CD8-positive, alpha-beta memory T cell (primary cell): ENCODE measurements at regions not wholly inside any gene's neighbourhood (a gene's known extent, or its start where the extent isn't known, plus 50 kb on each side); places are given as distances from the start of the nearest gene placed in this dataset.
"Not testable (repeated sequence)": the region's sequence is repeated elsewhere in the genome, so short reads cannot be mapped to it uniquely, and the experiment has no call there.

Source experiments
- CTCF ChIA-PET: fragments of 350-600 bp; sonication (Branson Sonifier 250); formaldehyde crosslinking; loops from one replicate; lab custom pipeline; 2021; ENCODE audit warnings: antibody characterized with exemption; lab: Charles Lee
- POLR2A ChIA-PET: fragments of 350-600 bp; sonication (Branson Sonifier 250); formaldehyde crosslinking; loops from one replicate; lab custom pipeline; 2021; ENCODE audit warnings: antibody characterized with exemption; lab: Charles Lee
- DNase-seq, 5 donors: peaks; one replicate each; pipeline versions ENCODE4 v3.0.0 to v3.0.0-alpha.2; 2020 to 2022; ENCODE audit warnings: mixed read lengths in 1 of 5
- H3K27ac ChIP-seq: one replicate; pipeline ENCODE4 v1.7.0; 2013; ENCODE audit warnings: low read depth, mild to moderate bottlenecking, low read length, moderate library complexity
- H3K27me3 ChIP-seq: 2 replicates; pipeline ENCODE4 v1.7.0; 2013; ENCODE audit warnings: low read length, mild to moderate bottlenecking; ENCODE audit not compliant: insufficient read depth, poor library complexity, severe bottlenecking
- H3K36me3 ChIP-seq: 2 replicates; pipeline ENCODE4 v1.7.0; 2013; ENCODE audit warnings: mild to moderate bottlenecking, low read length, moderate library complexity; ENCODE audit not compliant: insufficient read depth
- H3K4me1 ChIP-seq: 2 replicates; pipeline ENCODE4 v1.7.0; 2013; ENCODE audit warnings: mild to moderate bottlenecking, low read length, moderate library complexity; ENCODE audit not compliant: insufficient read depth
- H3K4me3 ChIP-seq: 2 replicates; pipeline ENCODE4 v1.7.0; 2013; ENCODE audit warnings: mild to moderate bottlenecking, low read length
- H3K9me3 ChIP-seq: 2 replicates; pipeline ENCODE4 v1.7.0; 2013; ENCODE audit warnings: mild to moderate bottlenecking, low read length
- H3K27ac Mint-ChIP-seq, 8 donors: one replicate each; pipeline ENCODE4 v1.8.0; 2020 to 2021; ENCODE audit warnings: mixed read lengths in 8 of 8, mild to moderate bottlenecking in 6 of 8, inconsistent platforms in 3 of 8, moderate library complexity in 3 of 8
- H3K27me3 Mint-ChIP-seq, 2 donors: one replicate each; pipeline ENCODE4 v1.8.0; 2020 to 2021; ENCODE audit warnings: mixed read lengths in 2 of 2, mild to moderate bottlenecking in 1 of 2, moderate library complexity in 1 of 2
- H3K36me3 Mint-ChIP-seq, 3 donors: one replicate each; pipeline ENCODE4 v1.8.0; 2020 to 2021; ENCODE audit warnings: mixed read lengths in 3 of 3, inconsistent platforms in 1 of 3, mild to moderate bottlenecking in 1 of 3
- H3K4me1 Mint-ChIP-seq, 3 donors: one replicate each; pipeline ENCODE4 v1.8.0; 2020 to 2021; ENCODE audit warnings: mixed read lengths in 3 of 3, inconsistent platforms in 1 of 3, mild to moderate bottlenecking in 1 of 3
- H3K4me3 Mint-ChIP-seq, 7 donors: one replicate each; pipeline ENCODE4 v1.8.0; 2020 to 2021; ENCODE audit warnings: mixed read lengths in 7 of 7, mild to moderate bottlenecking in 6 of 7, moderate library complexity in 4 of 7, inconsistent platforms in 2 of 7
- H3K9me3 Mint-ChIP-seq, 5 donors: one replicate each; pipeline ENCODE4 v1.8.0; 2020 to 2022; ENCODE audit warnings: mixed read lengths in 5 of 5, mild to moderate bottlenecking in 3 of 5, moderate library complexity in 2 of 5, inconsistent platforms in 1 of 5

GRCh38 chr12:24630856-24631255 is 318.0 kb downstream of the BCAT1 start:
- CTCF ChIA-PET, result no interaction called here
- H3K9me3 Mint-ChIP-seq, result peaks cover 0 to 4% (median 0%) of the 10 kb centered on the region in 5 donors

DNA sequence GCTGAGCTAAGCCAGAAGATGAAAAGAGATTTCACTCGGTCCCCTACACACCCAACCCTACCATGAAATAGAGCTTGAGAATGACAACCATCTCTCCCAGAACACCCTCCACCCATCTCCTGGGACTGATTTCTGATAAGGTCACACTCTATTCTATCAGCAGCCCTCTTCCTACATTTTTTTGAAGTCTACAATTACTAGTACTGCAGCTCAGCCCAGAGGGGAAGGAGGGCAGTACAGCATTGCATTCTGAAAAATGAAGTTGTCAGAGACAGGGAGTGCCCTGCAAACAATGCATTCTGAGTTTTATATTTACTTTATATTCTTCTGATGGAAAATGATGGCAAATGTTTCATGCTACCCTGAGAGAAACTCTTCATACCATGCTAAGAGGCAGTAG is 318.5 kb downstream of the BCAT1 start:
- no peaks in the 10 kb centered on the region for H3K9me3 ChIP-seq
- POLR2A ChIA-PET, result no interaction called here
- H3K4me3 Mint-ChIP-seq, result no peak overlapping the region
- no peaks in the 10 kb centered on the region for H3K27me3 ChIP-seq
- H3K27ac ChIP-seq, result no peak overlapping the region
- H3K27me3 Mint-ChIP-seq, result peaks cover 0 to 14% of the 10 kb centered on the region in 2 donors
- CTCF ChIA-PET, result no interaction called here
- no peak overlapping the region for H3K27ac Mint-ChIP-seq
- H3K4me1 Mint-ChIP-seq, result no peaks in the 10 kb centered on the region
- H3K9me3 Mint-ChIP-seq, result peaks cover 0 to 4% (median 0%) of the 10 kb centered on the region in 5 donors
- H3K36me3 Mint-ChIP-seq, result no peaks in the 10 kb centered on the region
- H3K4me1 ChIP-seq, result no peaks in the 10 kb centered on the region
- DNase-seq, result no peak
- H3K36me3 ChIP-seq, result no peaks in the 10 kb centered on the region
- H3K4me3 ChIP-seq, result no peak overlapping the region

More at GRCh38 chr12:24630856-24631255, 318.0 kb downstream of the BCAT1 start:
- Histone ChIP-seq H3K9me3 (no peaks in the 10 kb centered on the region), H3K27ac (no peak overlapping the region), H3K4me3 (no peak overlapping the region), H3K27me3 (no peaks in the 10 kb centered on the region), H3K36me3 (no peaks in the 10 kb centered on the region), H3K4me1 (no peaks in the 10 kb centered on the region)
- no peaks in the 10 kb centered on the region for H3K4me1 Mint-ChIP-seq
- DNase-seq, result no peak
- no peak overlapping the region for H3K27ac Mint-ChIP-seq
- POLR2A ChIA-PET, result no interaction called here
- H3K4me3 Mint-ChIP-seq, result no peak overlapping the region
- H3K27me3 Mint-ChIP-seq, result peaks cover 0 to 14% of the 10 kb centered on the region in 2 donors
- no peaks in the 10 kb centered on the region for H3K36me3 Mint-ChIP-seq

DNA sequence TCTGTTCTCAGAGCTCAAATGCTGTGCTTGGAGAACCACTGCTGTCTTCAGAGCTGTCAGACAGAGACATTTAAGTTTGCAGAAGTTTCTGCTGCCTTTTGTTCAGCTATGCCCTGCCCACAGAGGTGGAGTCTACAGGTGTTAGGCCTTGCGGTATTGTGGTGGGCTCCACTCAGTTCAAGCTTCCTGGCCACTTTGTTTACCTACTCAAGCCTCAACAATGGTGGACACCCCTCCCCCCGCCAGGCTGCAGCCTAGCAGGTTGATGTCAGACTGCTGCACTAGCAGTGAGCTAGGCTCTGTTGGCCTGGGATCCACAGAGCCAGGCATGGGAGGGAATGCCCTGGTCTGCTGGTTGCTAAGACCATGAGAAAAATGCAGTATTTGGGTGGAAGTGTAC is 323.8 kb downstream of the BCAT1 start:
- H3K36me3 Mint-ChIP-seq, result peaks cover 0 to 9% (median 0%) of the 10 kb centered on the region in 3 donors
- ChIA-PET POLR2A (no interaction called here), CTCF (no interaction called here)
- Histone ChIP-seq H3K27ac (no peak overlapping the region), H3K4me1 (no peaks in the 10 kb centered on the region), H3K4me3 (no peak overlapping the region), H3K27me3 (no peaks in the 10 kb centered on the region), H3K9me3 (no peaks in the 10 kb centered on the region), H3K36me3 (no peaks in the 10 kb centered on the region)
- H3K27me3 Mint-ChIP-seq, result no peaks in the 10 kb centered on the region
- H3K4me3 Mint-ChIP-seq, result no peak overlapping the region
- no peak for DNase-seq
- H3K27ac Mint-ChIP-seq, result no peak overlapping the region
- H3K4me1 Mint-ChIP-seq, result no peaks in the 10 kb centered on the region
- H3K9me3 Mint-ChIP-seq, result peaks cover 0 to 15% (median 8%) of the 10 kb centered on the region in 5 donors

GRCh38 chr12:24619954-24620353 is 328.9 kb downstream of the BCAT1 start:
- not testable (repeated sequence) for H3K9me3 ChIP-seq, H3K4me1 ChIP-seq, H3K27ac Mint-ChIP-seq

GRCh38 chr12:24617471-24617870 is 331.4 kb downstream of the BCAT1 start:
- CTCF ChIA-PET, result no interaction called here
- H3K4me3 ChIP-seq, result no peak overlapping the region
- peaks cover 0 to 2% of the 10 kb centered on the region in 2 donors for H3K27me3 Mint-ChIP-seq
- no peaks in the 10 kb centered on the region for H3K9me3 ChIP-seq
- H3K4me1 ChIP-seq, result no peaks in the 10 kb centered on the region
- no peaks in the 10 kb centered on the region for H3K36me3 ChIP-seq
- no peak overlapping the region for H3K27ac Mint-ChIP-seq
- POLR2A ChIA-PET, result no interaction called here
- H3K4me1 Mint-ChIP-seq, result no peaks in the 10 kb centered on the region
- no peaks in the 10 kb centered on the region for H3K27me3 ChIP-seq
- no peak for DNase-seq
- no peak overlapping the region for H3K4me3 Mint-ChIP-seq
- H3K36me3 Mint-ChIP-seq, result peaks cover 0 to 1% (median 0%) of the 10 kb centered on the region in 3 donors
- H3K27ac ChIP-seq, result no peak overlapping the region
- peaks cover 0 to 10% (median 7%) of the 10 kb centered on the region in 5 donors for H3K9me3 Mint-ChIP-seq

More at GRCh38 chr12:24619954-24620353, 328.9 kb downstream of the BCAT1 start:
- DNase-seq, H3K4me3 ChIP-seq, H3K27me3 Mint-ChIP-seq, H3K36me3 Mint-ChIP-seq, POLR2A ChIA-PET, CTCF ChIA-PET, H3K27ac ChIP-seq, H3K4me3 Mint-ChIP-seq, H3K27me3 ChIP-seq, H3K4me1 Mint-ChIP-seq, H3K36me3 ChIP-seq: not testable (repeated sequence)
- peaks cover 0 to 16% (median 8%) of the 10 kb centered on the region in 5 donors for H3K9me3 Mint-ChIP-seq

DNA sequence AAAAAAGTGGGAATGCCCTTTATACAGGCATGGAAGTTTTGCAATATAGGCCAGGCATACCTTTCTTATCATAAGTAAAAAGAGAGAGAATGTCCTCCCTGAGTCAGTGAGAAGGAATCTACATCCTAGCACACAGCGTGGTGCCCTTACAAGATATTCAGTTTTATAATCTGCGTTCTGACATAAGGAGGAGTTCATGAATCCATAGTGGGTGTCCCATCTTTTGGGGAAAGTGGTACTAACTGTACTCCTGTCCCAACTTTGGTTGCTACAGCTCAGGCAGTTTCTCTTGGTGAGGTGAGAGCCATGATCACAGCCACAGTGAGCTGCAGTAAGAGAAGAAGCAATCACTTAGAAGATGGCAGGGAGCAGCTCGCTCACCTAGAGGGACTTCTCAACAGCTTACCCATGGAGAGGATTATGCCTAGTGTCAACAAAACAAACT is 332.9 kb downstream of the BCAT1 start:
- Histone ChIP-seq H3K27ac (no peak overlapping the region), H3K36me3 (no peaks in the 10 kb centered on the region), H3K27me3 (no peaks in the 10 kb centered on the region), H3K4me1 (no peaks in the 10 kb centered on the region), H3K4me3 (no peak overlapping the region), H3K9me3 (no peaks in the 10 kb centered on the region)
- no peak for DNase-seq
- Mint-ChIP-seq H3K27me3 (peaks cover 0 to 2% of the 10 kb centered on the region in 2 donors), H3K36me3 (no peaks in the 10 kb centered on the region), H3K9me3 (peaks cover 0 to 4% (median 0%) of the 10 kb centered on the region in 5 donors), H3K27ac (peak overlapping the region in 1 of 8 donors; percentile 44), H3K4me3 (no peak overlapping the region), H3K4me1 (no peaks in the 10 kb centered on the region)
- CTCF ChIA-PET, result no interaction called here
- POLR2A ChIA-PET, result no interaction called here

DNA sequence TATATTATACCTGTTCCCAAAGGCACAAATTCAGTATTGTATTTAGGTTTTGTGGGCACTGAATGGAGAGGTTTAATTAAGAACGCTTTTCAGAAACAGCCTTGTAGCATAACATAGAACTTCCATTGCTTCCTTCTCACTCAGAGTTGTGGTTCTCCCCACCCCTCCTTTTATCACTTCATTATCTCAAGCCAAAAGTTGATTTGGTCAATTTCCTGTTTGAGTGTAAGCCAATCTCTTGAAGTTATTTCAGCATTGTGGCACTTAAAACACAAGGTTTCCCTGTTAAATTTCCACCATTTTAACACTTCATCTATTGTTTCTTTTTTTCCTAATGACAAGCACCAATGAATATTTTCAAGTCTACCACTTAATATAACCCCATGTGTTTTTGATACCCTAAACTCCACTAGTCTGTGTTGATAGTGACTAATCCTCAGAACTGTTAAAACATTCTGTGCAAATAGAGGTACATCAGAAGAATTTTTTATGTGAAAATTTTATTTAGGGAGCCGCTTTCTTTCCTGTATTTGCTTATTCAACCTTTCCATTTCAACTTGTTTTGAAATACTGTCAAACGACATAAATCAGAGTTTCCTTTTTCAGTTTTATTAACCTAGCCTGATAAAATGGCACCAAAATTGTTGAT is 340.1 kb downstream of the BCAT1 start:
- Mint-ChIP-seq H3K4me1 (no peaks in the 10 kb centered on the region), H3K27me3 (no peaks in the 10 kb centered on the region), H3K4me3 (no peak overlapping the region), H3K36me3 (no peaks in the 10 kb centered on the region), H3K27ac (no peak overlapping the region), H3K9me3 (peaks cover 0 to 5% (median 0%) of the 10 kb centered on the region in 5 donors)
- no peak for DNase-seq
- ChIA-PET CTCF (no interaction called here), POLR2A (no interaction called here)
- Histone ChIP-seq H3K4me3 (no peak overlapping the region), H3K36me3 (no peaks in the 10 kb centered on the region), H3K9me3 (no peaks in the 10 kb centered on the region), H3K4me1 (no peaks in the 10 kb centered on the region), H3K27me3 (no peaks in the 10 kb centered on the region), H3K27ac (no peak overlapping the region)

DNA sequence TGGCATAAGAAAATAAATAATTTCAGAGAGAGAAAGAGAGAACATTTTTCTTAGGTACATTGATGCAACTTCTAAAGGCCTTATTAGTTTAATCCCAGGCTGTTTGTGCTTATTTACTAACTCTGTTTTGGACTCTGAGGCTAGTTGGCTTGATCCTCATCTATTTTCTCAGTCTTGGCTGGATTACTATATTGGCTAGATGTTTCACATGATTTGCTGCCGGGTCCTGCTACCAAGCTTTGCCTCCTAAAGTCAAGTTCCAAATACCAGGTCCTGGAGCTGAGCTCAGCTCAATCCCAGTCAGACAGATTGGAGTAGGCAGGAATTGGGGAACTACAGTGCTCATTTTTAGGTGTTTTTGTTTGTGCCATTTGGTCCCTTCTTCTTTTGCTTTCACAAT is 340.8 kb downstream of the BCAT1 start:
- H3K27ac ChIP-seq, result no peak overlapping the region
- CTCF ChIA-PET, result no interaction called here
- DNase-seq, result no peak
- H3K27ac Mint-ChIP-seq, result no peak overlapping the region
- no peaks in the 10 kb centered on the region for H3K4me1 ChIP-seq
- no peaks in the 10 kb centered on the region for H3K27me3 ChIP-seq
- no peaks in the 10 kb centered on the region for H3K4me1 Mint-ChIP-seq
- H3K9me3 Mint-ChIP-seq, result peaks cover 0 to 5% (median 0%) of the 10 kb centered on the region in 5 donors
- no peaks in the 10 kb centered on the region for H3K9me3 ChIP-seq
- H3K27me3 Mint-ChIP-seq, result no peaks in the 10 kb centered on the region
- H3K4me3 ChIP-seq, result no peak overlapping the region
- no peaks in the 10 kb centered on the region for H3K36me3 ChIP-seq
- H3K4me3 Mint-ChIP-seq, result no peak overlapping the region
- H3K36me3 Mint-ChIP-seq, result no peaks in the 10 kb centered on the region
- POLR2A ChIA-PET, result no interaction called here
